ENCODE measurements at regions not wholly inside any gene's neighbourhood (a gene's known extent, or its start where the extent isn't known, plus 50 kb on each side); places are given as distances from the start of the nearest gene placed in this dataset.

DNA sequence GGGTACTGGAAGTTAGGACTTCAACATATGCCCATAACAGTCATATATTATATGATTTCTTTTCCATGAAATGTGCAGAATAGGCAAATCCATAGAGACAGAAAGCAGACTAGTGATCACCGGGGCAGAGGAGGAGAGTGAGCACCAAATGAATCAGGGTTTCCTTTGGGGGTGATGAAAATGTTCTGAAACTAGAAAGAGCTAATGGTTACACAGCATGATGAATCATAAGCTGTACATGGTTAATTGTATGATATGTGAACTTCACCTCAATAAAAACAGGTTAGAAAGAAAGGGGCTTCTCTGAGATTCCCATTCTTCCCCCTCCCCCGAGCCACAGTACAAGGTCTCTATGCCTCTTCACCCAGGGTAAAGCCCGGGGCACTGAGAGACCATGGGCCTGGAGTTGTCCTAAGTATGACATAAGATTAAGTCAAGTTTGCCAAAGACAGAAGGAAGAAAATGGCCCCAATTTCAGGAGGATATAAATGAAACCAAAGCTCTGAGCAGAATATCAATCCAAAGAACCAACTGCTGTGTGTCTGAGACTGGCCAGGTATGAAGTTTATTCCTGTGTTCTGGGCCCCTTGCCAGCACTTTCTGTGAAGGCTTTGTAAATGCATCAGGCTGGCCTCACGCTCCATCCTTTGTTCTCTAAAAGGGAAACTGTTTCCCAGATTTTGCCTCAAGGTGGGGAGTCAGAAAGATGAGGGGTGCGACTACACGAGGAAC is 243.8 kb downstream of the CDK5RAP2 start:
- TF ChIP-seq, protein P1, sequence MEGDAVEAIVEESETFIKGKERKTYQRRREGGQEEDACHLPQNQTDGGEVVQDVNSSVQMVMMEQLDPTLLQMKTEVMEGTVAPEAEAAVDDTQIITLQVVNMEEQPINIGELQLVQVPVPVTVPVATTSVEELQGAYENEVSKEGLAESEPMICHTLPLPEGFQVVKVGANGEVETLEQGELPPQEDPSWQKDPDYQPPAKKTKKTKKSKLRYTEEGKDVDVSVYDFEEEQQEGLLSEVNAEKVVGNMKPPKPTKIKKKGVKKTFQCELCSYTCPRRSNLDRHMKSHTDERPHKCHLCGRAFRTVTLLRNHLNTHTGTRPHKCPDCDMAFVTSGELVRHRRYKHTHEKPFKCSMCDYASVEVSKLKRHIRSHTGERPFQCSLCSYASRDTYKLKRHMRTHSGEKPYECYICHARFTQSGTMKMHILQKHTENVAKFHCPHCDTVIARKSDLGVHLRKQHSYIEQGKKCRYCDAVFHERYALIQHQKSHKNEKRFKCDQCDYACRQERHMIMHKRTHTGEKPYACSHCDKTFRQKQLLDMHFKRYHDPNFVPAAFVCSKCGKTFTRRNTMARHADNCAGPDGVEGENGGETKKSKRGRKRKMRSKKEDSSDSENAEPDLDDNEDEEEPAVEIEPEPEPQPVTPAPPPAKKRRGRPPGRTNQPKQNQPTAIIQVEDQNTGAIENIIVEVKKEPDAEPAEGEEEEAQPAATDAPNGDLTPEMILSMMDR (IDR thresholded peaks at IDR 0.05) = no peak
- TF ChIP-seq EZH2 (IDR thresholded peaks at IDR 0.05; ENCODE audit: borderline replicate concordance, insufficient read depth, low read depth, low read length, poor library complexity, severe bottlenecking) = no peak
